HEK293 (cell line): ENCODE measurements at regions not wholly inside any gene's neighbourhood (a gene's known extent, or its start where the extent isn't known, plus 50 kb on each side); places are given as distances from the start of the nearest gene placed in this dataset.

ENCODE experiments used
- CTCF ChIP-seq: fragments of 450-650 bp; formaldehyde crosslinking; IDR thresholded peaks from 2 replicates; pipeline ENCODE4 v1.5.1; 2016; ENCODE audit warnings: missing biosample characterization, missing genetic modification characterization
- MYNN ChIP-seq: fragments of 450-650 bp; formaldehyde crosslinking; IDR thresholded peaks from 2 replicates; pipeline ENCODE4 v1.5.1; 2016; ENCODE audit warnings: missing biosample characterization, missing genetic modification characterization, borderline replicate concordance
- TRIM28 ChIP-seq: IDR thresholded peaks from 2 replicates; pipeline ENCODE4 v1.6.1; 2011; ENCODE audit warnings: low read length, control low read depth, borderline replicate concordance
- ZNF121 ChIP-seq: fragments of 450-650 bp; formaldehyde crosslinking; IDR thresholded peaks from 2 replicates; pipeline ENCODE4 v1.5.1; 2016; ENCODE audit warnings: missing biosample characterization, missing genetic modification characterization
- ZNF549 ChIP-seq: fragments of 450-650 bp; IDR thresholded peaks from 2 replicates; pipeline ENCODE4 v1.5.1; 2018; ENCODE audit warnings: missing biosample characterization, missing genetic modification characterization, mild to moderate bottlenecking, inconsistent platforms, moderate library complexity
- ZNF785 ChIP-seq: fragments of 450-650 bp; formaldehyde crosslinking; IDR thresholded peaks from 2 replicates; pipeline ENCODE4 v1.5.1; 2016; ENCODE audit warnings: missing biosample characterization, missing genetic modification characterization

- TF ChIP-seq ZNF121 (no peak), MYNN (tag by site-specific recombination) (no peak), CTCF (no peak), TRIM28 (no peak), ZNF785 (no peak), ZNF549 (no peak)
Observed at GRCh38 chr1:213934649-213935048, 53.1 kb upstream of the PROX1 start.
